ENCODE measurements at regions not wholly inside any gene's neighbourhood (a gene's known extent, or its start where the extent isn't known, plus 50 kb on each side); places are given as distances from the start of the nearest gene placed in this dataset.

- DNase-seq (no peak), ATAC-seq (ENCODE audit: low read depth) (no peak)
- no peaks in the 10 kb centered on the region for H3K4me1 Mint-ChIP-seq
- H3K4me3 ChIP-seq (ENCODE audit: control extremely low read depth in 1 of 5, extremely low read depth in 1 of 5, insufficient read depth in 1 of 5, low read depth in 2 of 5, low read length in 4 of 5): no peak overlapping the region
- no peaks in the 10 kb centered on the region for H4K20me1 ChIP-seq (ENCODE audit: control insufficient read depth, insufficient read depth, low read length, poor library complexity, severe bottlenecking)
- no peaks in the 10 kb centered on the region for H3K4me1 ChIP-seq (ENCODE audit: control insufficient read depth in 2 of 2, insufficient read depth in 2 of 2, low read length in 2 of 2)
- intact Hi-C loops (cut with micrococcal nuclease): no loop called here
- H3K9ac ChIP-seq (ENCODE audit: low read length): no peak overlapping the region
- no peak overlapping the region for H3K27ac Mint-ChIP-seq
- ChIA-PET CTCF (no interaction called here), POLR2A (no interaction called here)
- no peaks in the 10 kb centered on the region for H3K27me3 Mint-ChIP-seq
- H3K9me3 Mint-ChIP-seq (ENCODE audit: insufficient read depth): peaks cover 4% of the 10 kb centered on the region
- H3K36me3 ChIP-seq (replicated peaks in 1 of 2; ENCODE audit: control extremely low read depth in 1 of 2, control insufficient read depth in 1 of 2, extremely low read depth in 1 of 2, insufficient read depth in 2 of 2, low read length in 1 of 2): no peaks in the 10 kb centered on the region
- no peaks in the 10 kb centered on the region for H3K79me2 ChIP-seq (ENCODE audit: control insufficient read depth, insufficient read depth, low read length)
- TF ChIP-seq CTCF (IDR thresholded peaks at IDR 0.05): no peak
- TF ChIP-seq EZH2 (IDR thresholded peaks at IDR 0.05; ENCODE audit: borderline replicate concordance, insufficient read depth, low read depth, low read length, poor library complexity, severe bottlenecking): no peak
- H2AFZ ChIP-seq (ENCODE audit: insufficient read depth, low read depth, low read length, poor library complexity, severe bottlenecking): no peak overlapping the region
- no peak overlapping the region for H3K4me2 ChIP-seq (replicated peaks; ENCODE audit: low read depth, low read length, poor library complexity, severe bottlenecking)
- H3K4me3 Mint-ChIP-seq: no peak overlapping the region
- no peak overlapping the region for H3K27ac ChIP-seq (ENCODE audit: low read length in 2 of 2)
- peaks cover 1 to 7% (median 5%) of the 10 kb centered on the region in 3 donors for H3K9me3 ChIP-seq (ENCODE audit: control extremely low read depth in 1 of 3, control insufficient read depth in 2 of 3, insufficient read depth in 1 of 3, low read length in 2 of 3)
- WGBS (ENCODE audit: insufficient coverage): 100% methylated on average over 1 of the region's 4 CpGs
- H3K27me3 ChIP-seq (replicated peaks in 1 of 4; ENCODE audit: control extremely low read depth in 1 of 4, control insufficient read depth in 3 of 4, insufficient read depth in 4 of 4, low read length in 3 of 4): no peaks in the 10 kb centered on the region
Observed at GRCh38 chr11:97739932-97740800, 1280.6 kb upstream of the CNTN5 start.

DNA sequence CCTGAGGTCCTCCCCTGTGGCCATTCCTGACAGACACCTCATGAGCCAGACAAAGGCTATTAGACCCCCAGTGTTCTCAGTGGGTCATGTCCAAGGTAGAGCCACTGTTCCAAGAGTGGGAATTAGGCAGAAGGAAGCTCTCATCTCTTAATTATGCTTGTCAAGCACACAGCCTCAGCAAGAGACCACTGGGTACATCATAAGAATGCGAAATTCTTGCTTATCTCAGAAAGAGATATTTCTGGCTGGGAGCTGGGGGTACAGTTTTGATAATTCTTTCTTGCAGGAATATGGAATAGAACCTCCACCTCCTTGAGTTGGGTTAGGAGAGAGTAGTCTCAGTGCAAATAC lies 1280.0 kb upstream of the CNTN5 start:
- Histone ChIP-seq H3K27ac (ENCODE audit: low read length in 2 of 2) (no peak overlapping the region), H2AFZ (ENCODE audit: insufficient read depth, low read depth, low read length, poor library complexity, severe bottlenecking) (no peak overlapping the region), H3K4me3 (ENCODE audit: control extremely low read depth in 1 of 5, extremely low read depth in 1 of 5, insufficient read depth in 1 of 5, low read depth in 2 of 5, low read length in 4 of 5) (no peak overlapping the region), H3K9ac (ENCODE audit: low read length) (no peak overlapping the region), H4K20me1 (ENCODE audit: control insufficient read depth, insufficient read depth, low read length, poor library complexity, severe bottlenecking) (no peaks in the 10 kb centered on the region), H3K4me1 (ENCODE audit: control insufficient read depth in 2 of 2, insufficient read depth in 2 of 2, low read length in 2 of 2) (no peaks in the 10 kb centered on the region), H3K79me2 (ENCODE audit: control insufficient read depth, insufficient read depth, low read length) (no peaks in the 10 kb centered on the region), H3K36me3 (replicated peaks in 1 of 2; ENCODE audit: control extremely low read depth in 1 of 2, control insufficient read depth in 1 of 2, extremely low read depth in 1 of 2, insufficient read depth in 2 of 2, low read length in 1 of 2) (no peaks in the 10 kb centered on the region), H3K9me3 (ENCODE audit: control extremely low read depth in 1 of 3, control insufficient read depth in 2 of 3, insufficient read depth in 1 of 3, low read length in 2 of 3) (peaks cover 1 to 11% (median 5%) of the 10 kb centered on the region in 3 donors), H3K4me2 (replicated peaks; ENCODE audit: low read depth, low read length, poor library complexity, severe bottlenecking) (no peak overlapping the region), H3K27me3 (replicated peaks in 1 of 4; ENCODE audit: control extremely low read depth in 1 of 4, control insufficient read depth in 3 of 4, insufficient read depth in 4 of 4, low read length in 3 of 4) (no peaks in the 10 kb centered on the region)
- no peak overlapping the region for H3K4me3 Mint-ChIP-seq
- H3K27me3 Mint-ChIP-seq: no peaks in the 10 kb centered on the region
- no peak for TF ChIP-seq EZH2 (IDR thresholded peaks at IDR 0.05; ENCODE audit: borderline replicate concordance, insufficient read depth, low read depth, low read length, poor library complexity, severe bottlenecking)
- no peak for TF ChIP-seq CTCF (IDR thresholded peaks at IDR 0.05)
- H3K27ac Mint-ChIP-seq: no peak overlapping the region
- WGBS (ENCODE audit: insufficient coverage): no CpG with 5 or more reads among the region's 1 CpG
- ChIA-PET CTCF (no interaction called here), POLR2A (no interaction called here)
- ATAC-seq (ENCODE audit: low read depth) (no peak), DNase-seq (no peak)
- peaks cover 4% of the 10 kb centered on the region for H3K9me3 Mint-ChIP-seq (ENCODE audit: insufficient read depth)
- intact Hi-C loops (cut with micrococcal nuclease): no loop called here
- H3K4me1 Mint-ChIP-seq: no peaks in the 10 kb centered on the region
